GM12801 (cell line): ENCODE measurements at regions not wholly inside any gene's neighbourhood (a gene's known extent, or its start where the extent isn't known, plus 50 kb on each side); places are given as distances from the start of the nearest gene placed in this dataset.

Experiments used
- CTCF ChIP-seq: IDR thresholded peaks from one replicate; pipeline ENCODE4 v1.5.1; 2011; ENCODE audit warnings: control low read depth; ENCODE audit not compliant: insufficient read length; ENCODE audit errors: extremely low read depth

GRCh38 chr2:199111458-199111857 is 346.3 kb downstream of the SATB2 start:
- TF ChIP-seq CTCF = no peak

DNA sequence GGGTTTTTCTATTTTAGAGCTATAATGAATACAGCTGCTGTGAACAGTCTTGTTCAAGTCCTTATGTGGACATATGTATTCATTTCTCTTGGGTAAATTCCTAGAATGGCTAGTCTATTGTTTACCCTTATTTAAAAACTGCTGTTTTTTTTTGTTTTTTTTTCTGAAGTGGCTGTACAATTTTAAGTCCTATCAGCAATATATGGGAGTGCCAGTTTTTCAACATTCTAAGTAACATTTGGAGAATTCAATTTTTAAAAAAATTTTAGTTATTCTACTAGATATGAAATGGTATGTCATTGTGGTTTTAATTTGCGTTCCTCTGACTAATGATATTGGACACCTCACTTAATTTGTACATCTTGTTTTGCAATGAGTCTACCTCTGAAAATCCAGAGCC is 349.7 kb downstream of the SATB2 start:
- TF ChIP-seq CTCF = no peak

DNA sequence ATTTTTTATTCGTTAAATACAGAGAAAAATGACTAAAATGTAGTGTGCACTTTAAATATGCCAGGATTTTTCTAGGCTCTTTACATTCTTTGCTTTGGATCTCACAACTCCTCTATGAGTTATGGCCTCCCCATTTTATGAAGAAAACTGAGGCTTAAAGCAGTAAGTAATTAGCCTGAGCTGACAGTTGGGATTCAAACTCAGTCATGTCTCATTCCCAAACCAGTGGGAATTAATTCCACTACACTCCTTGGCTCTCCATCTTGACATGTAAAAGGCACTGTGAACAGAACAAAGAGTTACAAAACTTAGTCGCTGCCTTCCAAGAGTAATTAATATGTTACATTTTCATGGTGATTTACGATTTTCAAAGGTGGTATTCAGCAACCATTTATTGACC is 351.9 kb downstream of the SATB2 start:
- no peak for TF ChIP-seq CTCF

DNA sequence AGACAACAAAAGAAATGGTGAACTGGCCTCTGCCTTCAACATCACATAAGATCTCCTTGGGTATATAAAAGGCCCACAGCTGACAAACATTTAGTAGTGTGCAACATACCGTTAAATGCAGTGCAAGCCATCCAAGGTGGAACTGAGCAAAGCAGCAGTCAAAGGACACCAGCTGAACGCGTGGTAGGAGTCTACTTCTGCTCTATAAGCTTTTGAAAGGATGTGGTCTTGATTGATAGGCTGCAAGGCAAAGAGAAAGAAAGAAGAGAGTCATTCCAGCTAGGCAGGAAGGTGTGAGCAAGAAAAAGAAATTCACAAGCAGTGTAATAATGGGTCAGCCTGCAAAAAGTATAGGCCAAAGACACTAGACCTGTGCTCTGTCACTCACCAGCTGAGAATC is 356.3 kb downstream of the SATB2 start:
- TF ChIP-seq CTCF = no peak

- no peak for TF ChIP-seq CTCF
These were observed 357.2 kb downstream of the SATB2 start for GRCh38 chr2:199100326-199101110.

GRCh38 chr2:199092419-199092818 is 365.3 kb downstream of the SATB2 start:
- no peak for TF ChIP-seq CTCF

GRCh38 chr2:199085261-199085660 is 372.5 kb downstream of the SATB2 start:
- TF ChIP-seq CTCF = no peak
